ENCODE measurements at regions not wholly inside any gene's neighbourhood (a gene's known extent, or its start where the extent isn't known, plus 50 kb on each side); places are given as distances from the start of the nearest gene placed in this dataset.
"Not testable (repeated sequence)": the region's sequence is repeated elsewhere in the genome, so short reads cannot be mapped to it uniquely, and the experiment has no call there.

GRCh38 chr6:15893556-15894253 lies 230.9 kb upstream of the DTNBP1 start:
- Mint-ChIP-seq H3K36me3 (peaks cover 0 to 4% (median 0%) of the 10 kb centered on the region in 3 donors), H3K4me1 (peaks cover 0 to 4% (median 0%) of the 10 kb centered on the region in 4 donors), H3K27ac (no peak overlapping the region), H3K27me3 (peaks cover 0 to 9% (median 0%) of the 10 kb centered on the region in 5 donors), H3K4me3 (no peak overlapping the region), H3K9me3 (peaks cover 0 to 14% (median 2%) of the 10 kb centered on the region in 9 donors)
- POLR2A ChIA-PET = no interaction called here
- ATAC-seq = no peak
- DNase-seq = no peak

- POLR2A ChIA-PET = no interaction called here
- H3K4me1 Mint-ChIP-seq = peaks cover 0 to 15% (median under 1%) of the 10 kb centered on the region in 4 donors
Observed at GRCh38 chr6:15892369-15892768, 229.5 kb upstream of the DTNBP1 start.

GRCh38 chr6:15888798-15889772 lies 226.3 kb upstream of the DTNBP1 start:
- H3K36me3 Mint-ChIP-seq = peaks cover 0 to 4% (median 0%) of the 10 kb centered on the region in 3 donors
- no peak overlapping the region for H3K27ac Mint-ChIP-seq
- POLR2A ChIA-PET = no interaction called here
- DNase-seq = no peak
- no peak for ATAC-seq
- H3K27me3 Mint-ChIP-seq = peaks cover 0 to 9% (median 0%) of the 10 kb centered on the region in 5 donors
- peaks cover 0 to 14% (median 2%) of the 10 kb centered on the region in 9 donors for H3K9me3 Mint-ChIP-seq
- peaks cover 0 to 16% (median under 1%) of the 10 kb centered on the region in 4 donors for H3K4me1 Mint-ChIP-seq
- H3K4me3 Mint-ChIP-seq = no peak overlapping the region

More at GRCh38 chr6:15892369-15892768, 229.5 kb upstream of the DTNBP1 start:
- DNase-seq = no peak
- Mint-ChIP-seq H3K4me3 (no peak overlapping the region), H3K9me3 (peaks cover 0 to 14% (median 2%) of the 10 kb centered on the region in 9 donors), H3K27ac (no peak overlapping the region), H3K36me3 (peaks cover 0 to 4% (median 0%) of the 10 kb centered on the region in 3 donors), H3K27me3 (peaks cover 0 to 9% (median 0%) of the 10 kb centered on the region in 5 donors)
- no peak for ATAC-seq

- Mint-ChIP-seq H3K4me3 (peak overlapping the region in 2 of 10 donors; percentile 6 to 25), H3K9me3 (peaks cover 0 to 8% (median 0%) of the 10 kb centered on the region in 9 donors), H3K27me3 (peaks cover 0 to 9% (median 0%) of the 10 kb centered on the region in 5 donors), H3K27ac (peak overlapping the region in 2 of 10 donors; percentile 14 to 22), H3K4me1 (peaks cover 0 to 16% (median under 1%) of the 10 kb centered on the region in 4 donors), H3K36me3 (no peaks in the 10 kb centered on the region)
- POLR2A ChIA-PET = no interaction called here
- ATAC-seq (no peak), DNase-seq (no peak)
Observed at GRCh38 chr6:15887491-15888461, 224.9 kb upstream of the DTNBP1 start.

- no peak for ATAC-seq
- POLR2A ChIA-PET = no interaction called here
- Mint-ChIP-seq H3K9me3 (no peaks in the 10 kb centered on the region), H3K4me3 (no peak overlapping the region), H3K27ac (no peak overlapping the region), H3K36me3 (no peaks in the 10 kb centered on the region), H3K27me3 (peaks cover 0 to under 1% (median 0%) of the 10 kb centered on the region in 5 donors), H3K4me1 (peaks cover 0 to 26% (median 6%) of the 10 kb centered on the region in 4 donors)
- no peak for DNase-seq
Observed at GRCh38 chr6:15885624-15886023, 222.8 kb upstream of the DTNBP1 start.

GRCh38 chr6:15883593-15883992 lies 220.8 kb upstream of the DTNBP1 start:
- H3K9me3 Mint-ChIP-seq, DNase-seq, H3K36me3 Mint-ChIP-seq, POLR2A ChIA-PET, H3K27me3 Mint-ChIP-seq, H3K4me3 Mint-ChIP-seq, ATAC-seq, H3K27ac Mint-ChIP-seq: not testable (repeated sequence)
- peaks cover 5 to 46% (median 21%) of the 10 kb centered on the region in 4 donors for H3K4me1 Mint-ChIP-seq

GRCh38 chr6:15882915-15883314 lies 220.1 kb upstream of the DTNBP1 start:
- no peak overlapping the region for H3K27ac Mint-ChIP-seq
- no peak for ATAC-seq
- no peak overlapping the region for H3K4me3 Mint-ChIP-seq
- POLR2A ChIA-PET = no interaction called here
- H3K36me3 Mint-ChIP-seq = no peaks in the 10 kb centered on the region
- no peak for DNase-seq
- peaks cover 5 to 40% (median 21%) of the 10 kb centered on the region in 4 donors for H3K4me1 Mint-ChIP-seq
- H3K27me3 Mint-ChIP-seq = no peaks in the 10 kb centered on the region
- H3K9me3 Mint-ChIP-seq = no peaks in the 10 kb centered on the region

DNA sequence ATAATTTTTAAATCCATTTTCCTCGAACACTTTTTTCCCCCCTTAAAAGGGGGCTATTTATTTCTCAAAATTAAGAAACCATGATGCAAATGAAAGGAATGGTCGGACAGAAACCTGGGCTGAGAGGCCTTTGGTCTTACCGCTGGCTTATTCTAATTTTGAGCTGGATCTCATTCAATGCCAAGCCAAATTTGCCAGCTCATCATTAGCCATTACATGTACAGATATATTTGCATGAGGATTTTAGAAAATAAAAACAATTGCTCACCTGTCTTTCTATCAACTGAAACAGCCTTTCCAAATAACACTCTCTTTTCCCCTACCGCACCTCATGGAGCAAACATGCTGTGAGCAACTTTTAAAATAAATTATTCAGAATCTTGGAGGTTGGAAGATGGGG lies 219.5 kb upstream of the DTNBP1 start:
- Mint-ChIP-seq H3K9me3 (no peaks in the 10 kb centered on the region), H3K27me3 (no peaks in the 10 kb centered on the region), H3K4me1 (peaks cover 5 to 35% (median 20%) of the 10 kb centered on the region in 4 donors), H3K36me3 (no peaks in the 10 kb centered on the region), H3K4me3 (no peak overlapping the region), H3K27ac (no peak overlapping the region)
- DNase-seq (no peak), ATAC-seq (no peak)
- POLR2A ChIA-PET = no interaction called here

GRCh38 chr6:15881150-15881549 lies 218.3 kb upstream of the DTNBP1 start:
- H3K27me3 Mint-ChIP-seq = peaks cover 0 to 2% (median 0%) of the 10 kb centered on the region in 5 donors
- POLR2A ChIA-PET = no interaction called here
- no peak overlapping the region for H3K27ac Mint-ChIP-seq

DNA sequence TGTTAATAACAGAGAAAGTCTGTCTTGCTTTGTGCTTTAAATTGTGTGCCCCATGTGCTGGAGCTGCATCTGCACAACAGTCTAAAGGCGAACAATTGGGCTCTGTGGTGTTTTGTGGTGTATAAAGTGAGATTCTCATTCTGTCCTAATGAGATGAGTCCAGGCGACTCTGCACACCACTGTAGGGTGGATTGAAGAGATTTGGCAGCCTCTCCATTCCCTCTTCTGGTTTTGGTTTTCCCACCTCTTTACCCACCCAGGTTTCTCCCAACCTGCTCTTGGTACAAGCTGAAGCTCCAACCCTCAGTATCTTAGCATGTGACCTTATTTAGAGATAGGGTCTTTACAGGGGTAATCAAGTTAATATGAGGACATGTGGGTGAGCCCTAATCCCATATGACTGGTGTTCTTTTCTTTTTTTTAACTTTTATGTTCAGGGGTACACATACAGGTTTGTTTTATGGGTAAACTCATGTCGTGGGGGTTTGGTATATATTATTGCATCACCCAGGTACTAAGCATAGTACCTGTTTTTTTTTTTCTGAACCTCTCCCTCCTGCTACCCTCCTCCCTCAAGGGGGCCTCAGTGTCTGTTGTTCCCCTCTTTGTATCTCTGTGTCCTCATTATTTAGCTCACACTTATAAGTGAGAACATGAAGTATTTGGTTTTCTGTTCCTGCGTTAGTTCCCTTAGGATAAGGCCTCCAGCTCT lies 217.6 kb upstream of the DTNBP1 start:
- peak overlapping the region in 3 of 10 donors; percentile 15 to 50 (median 38) for H3K4me3 Mint-ChIP-seq
- ATAC-seq = no peak
- H3K27ac Mint-ChIP-seq = peak overlapping the region in 4 of 10 donors; percentile 2 to 44 (median 25)

More at GRCh38 chr6:15881150-15881549, 218.3 kb upstream of the DTNBP1 start:
- Mint-ChIP-seq H3K4me1 (peaks cover 5 to 33% (median 20%) of the 10 kb centered on the region in 4 donors), H3K9me3 (no peaks in the 10 kb centered on the region), H3K36me3 (no peaks in the 10 kb centered on the region), H3K4me3 (no peak overlapping the region)
- no peak for DNase-seq
- ATAC-seq = no peak

More for the DNA sequence above, 217.6 kb upstream of the DTNBP1 start:
- POLR2A ChIA-PET = interaction anchor here (0.6 kb wide), 1 partner anchor 68 kb away, joined by 3 read pairs; no protein-coding TSS in a partner anchor
- H3K27me3 Mint-ChIP-seq = peaks cover 0 to 2% (median 0%) of the 10 kb centered on the region in 5 donors
- no peak for DNase-seq
- H3K4me1 Mint-ChIP-seq = peaks cover 5 to 33% (median 20%) of the 10 kb centered on the region in 4 donors
- no peaks in the 10 kb centered on the region for H3K36me3 Mint-ChIP-seq
- no peaks in the 10 kb centered on the region for H3K9me3 Mint-ChIP-seq

Data from naive thymus-derived CD8-positive, alpha-beta T cell (primary cell).